ENCODE measurements at regions not wholly inside any gene's neighbourhood (a gene's known extent, or its start where the extent isn't known, plus 50 kb on each side); places are given as distances from the start of the nearest gene placed in this dataset.

- no peak for TF ChIP-seq POLR2A (IDR thresholded peaks at IDR 0.05)
- TF ChIP-seq CTCF (IDR thresholded peaks at IDR 0.05): no peak
- TF ChIP-seq POLR2AphosphoS5 (IDR thresholded peaks at IDR 0.05): no peak
Measured at GRCh38 chr18:68323921-68324320, 391.0 kb downstream of the TMX3 start.
